ENCODE measurements at regions not wholly inside any gene's neighbourhood (a gene's known extent, or its start where the extent isn't known, plus 50 kb on each side); places are given as distances from the start of the nearest gene placed in this dataset.
"Not testable (repeated sequence)": the region's sequence is repeated elsewhere in the genome, so short reads cannot be mapped to it uniquely, and the experiment has no call there.

GRCh38 chr18:35770376-35771014, 189.0 kb downstream of the GALNT1 start:
- no peak for DNase-seq (ENCODE audit: low read depth)

- no peak for DNase-seq (ENCODE audit: low read depth)
These were observed 189.6 kb downstream of the GALNT1 start for GRCh38 chr18:35771172-35771571.

GRCh38 chr18:35775887-35776286, 194.3 kb downstream of the GALNT1 start:
- DNase-seq (ENCODE audit: low read depth), result peak; percentile 4

GRCh38 chr18:35776473-35776872, 194.9 kb downstream of the GALNT1 start:
- peak; percentile 6 for DNase-seq (ENCODE audit: low read depth)

- no peak for DNase-seq (ENCODE audit: low read depth)
These were observed 195.4 kb upstream of the RMP24 start for GRCh38 chr18:35777039-35777438.

GRCh38 chr18:35778850-35779627, 193.4 kb upstream of the RMP24 start:
- peak; percentile 6 for DNase-seq (ENCODE audit: low read depth)

GRCh38 chr18:35780937-35781336, 191.5 kb upstream of the RMP24 start:
- DNase-seq (ENCODE audit: low read depth), result no peak

- DNase-seq (ENCODE audit: low read depth), result no peak
These were observed 189.6 kb upstream of the RMP24 start for GRCh38 chr18:35782926-35783325.

- no peak for DNase-seq (ENCODE audit: low read depth)
These were observed 186.0 kb upstream of the RMP24 start for GRCh38 chr18:35786365-35787042.

GRCh38 chr18:35789543-35789942, 182.9 kb upstream of the RMP24 start:
- DNase-seq (ENCODE audit: low read depth), result no peak

GRCh38 chr18:35797948-35798347, 174.5 kb upstream of the RMP24 start:
- no peak for DNase-seq (ENCODE audit: low read depth)

GRCh38 chr18:35803551-35803950, 168.9 kb upstream of the RMP24 start:
- DNase-seq (ENCODE audit: low read depth), result peak; percentile 6

- no peak for DNase-seq (ENCODE audit: low read depth)
These were observed 168.1 kb upstream of the RMP24 start for GRCh38 chr18:35804377-35804776.

- DNase-seq (ENCODE audit: low read depth), result no peak
These were observed 164.6 kb upstream of the RMP24 start for GRCh38 chr18:35807811-35808335.

GRCh38 chr18:35808796-35809195, 163.7 kb upstream of the RMP24 start:
- no peak for DNase-seq (ENCODE audit: low read depth)

GRCh38 chr18:35810520-35810919, 162.0 kb upstream of the RMP24 start:
- no peak for DNase-seq (ENCODE audit: low read depth)

- DNase-seq (ENCODE audit: low read depth), result no peak
These were observed 160.6 kb upstream of the RMP24 start for GRCh38 chr18:35811896-35812295.

- not testable (repeated sequence) for DNase-seq (ENCODE audit: low read depth)
These were observed 157.5 kb upstream of the RMP24 start for GRCh38 chr18:35815011-35815410.

- DNase-seq (ENCODE audit: low read depth), result no peak
These were observed 156.5 kb upstream of the RMP24 start for GRCh38 chr18:35816003-35816402.

- no peak for DNase-seq (ENCODE audit: low read depth)
These were observed 154.7 kb upstream of the RMP24 start for GRCh38 chr18:35817604-35818352.

- no peak for DNase-seq (ENCODE audit: low read depth)
These were observed 154.2 kb upstream of the RMP24 start for GRCh38 chr18:35818353-35818667.

- DNase-seq (ENCODE audit: low read depth), result no peak
These were observed 150.1 kb upstream of the RMP24 start for GRCh38 chr18:35822413-35822812.

Data from stromal cell of bone marrow (primary cell).